Ishikawa (cell line): ENCODE measurements at regions not wholly inside any gene's neighbourhood (a gene's known extent, or its start where the extent isn't known, plus 50 kb on each side); places are given as distances from the start of the nearest gene placed in this dataset.

Experiments used
- CEBPB ChIP-seq: IDR thresholded peaks from 2 replicates; pipeline ENCODE4 v1.6.1; 2012
- CREB1 ChIP-seq: IDR thresholded peaks from 2 replicates; pipeline ENCODE4 v1.6.1; 2012; ENCODE audit warnings: low read depth
- EGR1 ChIP-seq: IDR thresholded peaks from 2 replicates; pipeline ENCODE4 v1.6.1; 2012
- EP300 ChIP-seq: IDR thresholded peaks from 2 replicates; pipeline ENCODE4 v1.6.1; 2012; ENCODE audit warnings: borderline replicate concordance
- FOXM1 ChIP-seq: IDR thresholded peaks from 2 replicates; pipeline ENCODE4 v1.6.1; 2012; ENCODE audit warnings: low read depth, borderline replicate concordance
- NFIC ChIP-seq: IDR thresholded peaks from 2 replicates; pipeline ENCODE4 v1.6.1; 2012
- RAD21 ChIP-seq: IDR thresholded peaks from 2 replicates; pipeline ENCODE4 v1.6.1; 2012; ENCODE audit warnings: low read depth
- REST ChIP-seq: IDR thresholded peaks from 2 replicates; pipeline ENCODE4 v1.6.1; 2012; ENCODE audit warnings: low read depth, mild to moderate bottlenecking
- TAF1 ChIP-seq: IDR thresholded peaks from 2 replicates; pipeline ENCODE4 v1.6.1; 2012; ENCODE audit warnings: low read depth, mild to moderate bottlenecking
- TCF12 ChIP-seq: IDR thresholded peaks from 2 replicates; pipeline ENCODE4 v1.6.1; 2012; ENCODE audit warnings: low read depth
- TEAD4 ChIP-seq: IDR thresholded peaks from 2 replicates; pipeline ENCODE4 v1.6.1; 2012
- YY1 ChIP-seq: IDR thresholded peaks from 2 replicates; pipeline ENCODE4 v1.6.1; 2012; ENCODE audit warnings: low read depth
- ZBTB7A ChIP-seq: IDR thresholded peaks from 2 replicates; pipeline ENCODE4 v1.6.1; 2012; ENCODE audit warnings: low read depth
- TF ChIP-seq, protein P1 (sequence below): IDR thresholded peaks from 2 replicates; pipeline ENCODE4 v1.6.1; 2012
- TF ChIP-seq, protein P2 (sequence below): IDR thresholded peaks from 2 replicates; pipeline ENCODE4 v1.6.1; 2012

- TF ChIP-seq CEBPB (peak; percentile 24; the same call in 1 of the 2 replicates), REST (no peak)
Observed at GRCh38 chr6:139452148-139452876, 77.9 kb upstream of the CITED2 start.

DNA sequence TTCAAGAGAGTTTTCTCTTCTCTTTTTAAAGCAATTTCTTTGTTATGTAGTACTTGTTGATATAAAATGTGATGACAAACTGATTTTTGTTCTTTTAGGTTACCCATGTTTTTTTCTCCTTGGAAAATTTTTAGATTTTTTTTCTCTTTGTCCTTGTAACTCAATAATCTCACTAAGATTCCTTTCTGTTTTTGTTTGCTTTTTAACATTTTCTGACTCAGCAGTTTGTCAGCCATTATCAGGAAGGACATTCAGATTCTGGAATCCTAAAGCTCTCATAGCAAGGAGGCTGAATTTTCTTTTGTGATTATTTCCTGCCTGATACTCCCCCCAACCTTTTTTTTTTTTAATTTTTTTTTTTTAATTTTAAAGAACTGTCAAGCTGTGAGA is 75.2 kb upstream of the CITED2 start:
- TF ChIP-seq YY1 (no peak), ZBTB7A (no peak), RAD21 (no peak), REST (no peak), FOXM1 (no peak), CEBPB (no peak), EP300 (no peak), TEAD4 (no peak), CREB1 (no peak), TCF12 (no peak), TAF1 (no peak), NFIC (no peak)
- TF ChIP-seq, protein P1, sequence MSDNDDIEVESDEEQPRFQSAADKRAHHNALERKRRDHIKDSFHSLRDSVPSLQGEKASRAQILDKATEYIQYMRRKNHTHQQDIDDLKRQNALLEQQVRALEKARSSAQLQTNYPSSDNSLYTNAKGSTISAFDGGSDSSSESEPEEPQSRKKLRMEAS = no peak
- TF ChIP-seq, protein P2, sequence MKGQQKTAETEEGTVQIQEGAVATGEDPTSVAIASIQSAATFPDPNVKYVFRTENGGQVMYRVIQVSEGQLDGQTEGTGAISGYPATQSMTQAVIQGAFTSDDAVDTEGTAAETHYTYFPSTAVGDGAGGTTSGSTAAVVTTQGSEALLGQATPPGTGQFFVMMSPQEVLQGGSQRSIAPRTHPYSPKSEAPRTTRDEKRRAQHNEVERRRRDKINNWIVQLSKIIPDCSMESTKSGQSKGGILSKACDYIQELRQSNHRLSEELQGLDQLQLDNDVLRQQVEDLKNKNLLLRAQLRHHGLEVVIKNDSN = no peak

- TF ChIP-seq ZBTB7A (no peak), TEAD4 (no peak), TAF1 (no peak), CREB1 (no peak), YY1 (no peak), RAD21 (no peak), FOXM1 (no peak), CEBPB (no peak), EGR1 (no peak), REST (no peak), NFIC (no peak), TCF12 (no peak)
- TF ChIP-seq, protein P2 = no peak
- TF ChIP-seq, protein P1 = no peak
Observed at GRCh38 chr6:139448998-139449610, 74.7 kb upstream of the CITED2 start.

- TF ChIP-seq TAF1 (no peak), TEAD4 (no peak), EP300 (no peak), CREB1 (no peak), REST (no peak), FOXM1 (no peak)
- TF ChIP-seq, protein P2 = no peak
Observed at GRCh38 chr6:139448051-139448649, 73.7 kb upstream of the CITED2 start.
